ENCODE measurements at regions not wholly inside any gene's neighbourhood (a gene's known extent, or its start where the extent isn't known, plus 50 kb on each side); places are given as distances from the start of the nearest gene placed in this dataset.

DNA sequence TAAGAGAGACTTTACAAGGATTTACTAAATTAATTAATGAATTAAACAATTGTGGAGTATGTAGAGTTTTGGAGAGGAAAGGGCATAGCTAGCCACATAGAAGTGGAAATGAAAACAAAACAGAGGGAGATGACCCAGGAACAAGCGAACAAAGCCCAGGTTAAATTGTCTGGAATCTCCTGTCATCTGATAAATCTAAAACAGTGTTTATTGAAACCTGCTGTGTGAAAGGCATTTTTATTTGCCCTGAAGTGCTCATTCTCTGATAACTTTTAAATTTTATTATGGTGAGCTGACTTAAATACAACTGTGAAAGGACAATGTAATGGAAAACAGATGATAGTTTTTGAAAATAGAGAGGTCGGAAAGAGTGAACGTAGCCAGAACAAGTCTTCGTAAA, 682.8 kb upstream of the KIRREL3 start:
- no peak for TF ChIP-seq CTCF (IDR thresholded peaks at IDR 0.05)
- no peak for TF ChIP-seq SREBF2 (IDR thresholded peaks at IDR 0.05)
